ENCODE measurements at regions not wholly inside any gene's neighbourhood (a gene's known extent, or its start where the extent isn't known, plus 50 kb on each side); places are given as distances from the start of the nearest gene placed in this dataset.

- TF ChIP-seq EP300 (IDR thresholded peaks at IDR 0.05; ENCODE audit: low read depth) = no peak
- no peak for TF ChIP-seq CTCF (IDR thresholded peaks at IDR 0.05)
- no peak for TF ChIP-seq POLR2A (IDR thresholded peaks at IDR 0.05)
- TF ChIP-seq POLR2AphosphoS5 (IDR thresholded peaks at IDR 0.05) = no peak
These were observed 75.8 kb downstream of the CCDC71L start for GRCh38 chr7:106584914-106585759.
